PC-9 (cell line): ENCODE measurements at regions not wholly inside any gene's neighbourhood (a gene's known extent, or its start where the extent isn't known, plus 50 kb on each side); places are given as distances from the start of the nearest gene placed in this dataset.

Source experiments
- BruUV-seq: library from RNA; stranded (reverse); fragments of 400-500 nt; replicated peaks from 2 replicates; lab custom pipeline; 2021; lab: Mats Ljungman, UMichigan
- CTCF ChIA-PET: fragments of 300-600 bp; sonication (Branson Sonifier 250); formaldehyde crosslinking; loops from one replicate; lab custom pipeline; 2022; ENCODE audit warnings: antibody characterized with exemption; lab: Charles Lee
- POLR2A ChIA-PET: fragments of 300-600 bp; sonication (Branson Sonifier 250); formaldehyde crosslinking; loops from one replicate; lab custom pipeline; 2022; ENCODE audit warnings: antibody characterized with exemption; ENCODE audit not compliant: unreplicated experiment; lab: Charles Lee
- DNase-seq, 2 experiments: peaks; one replicate each; pipeline versions ENCODE4 v3.0.0 to v3.0.0-alpha.2; 2015 to 2022; ENCODE audit warnings: mixed read lengths in 1 of 2
- H2AFZ ChIP-seq: fragments of 200-600 bp; sonication (generic); 2 replicates; pipeline ENCODE4 v1.8.1; 2017; ENCODE audit warnings: antibody characterized with exemption
- H3F3A ChIP-seq: fragments of 200-600 bp; sonication (generic); 2 replicates; pipeline ENCODE4 v1.8.1; 2017; ENCODE audit warnings: antibody characterized with exemption, mild to moderate bottlenecking, low read depth; ENCODE audit not compliant: insufficient read depth
- H3K27ac ChIP-seq: fragments of 200-600 bp; sonication (generic); 2 replicates; pipeline ENCODE4 v1.6.1; 2016; ENCODE audit warnings: mixed run types
- H3K27me3 ChIP-seq: fragments of 200-600 bp; sonication (generic); 2 replicates; pipeline ENCODE4 v1.6.1; 2016; ENCODE audit warnings: low read depth, mixed run types; ENCODE audit not compliant: insufficient read depth
- H3K36me3 ChIP-seq: fragments of 200-600 bp; sonication (generic); 2 replicates; pipeline ENCODE4 v1.6.1; 2016; ENCODE audit warnings: low read depth, mixed run types
- H3K4me1 ChIP-seq: fragments of 200-600 bp; sonication (generic); replicated peaks from 2 replicates; pipeline ENCODE4 v1.6.1; 2016; ENCODE audit warnings: mixed run types; ENCODE audit not compliant: insufficient read depth
- H3K4me2 ChIP-seq: fragments of 200-600 bp; sonication (generic); 2 replicates; pipeline ENCODE4 v1.6.1; 2017; ENCODE audit warnings: mixed run types
- H3K4me3 ChIP-seq: fragments of 200-600 bp; sonication (generic); 2 replicates; pipeline ENCODE4 v1.6.1; 2016; ENCODE audit warnings: mixed run types
- H3K79me2 ChIP-seq: fragments of 200-600 bp; sonication (generic); 2 replicates; pipeline ENCODE4 v1.6.1; 2017; ENCODE audit warnings: low read depth, mixed run types
- H3K9me2 ChIP-seq: fragments of 200-600 bp; sonication (generic); 2 replicates; pipeline ENCODE4 v1.8.1; 2017; ENCODE audit warnings: mild to moderate bottlenecking; ENCODE audit not compliant: insufficient read depth
- H3K9me3 ChIP-seq: fragments of 200-600 bp; sonication (generic); 2 replicates; pipeline ENCODE4 v1.8.1; 2016; ENCODE audit warnings: low read depth; ENCODE audit not compliant: insufficient read depth
- H4K20me1 ChIP-seq: fragments of 200-600 bp; sonication (generic); 2 replicates; pipeline ENCODE4 v1.8.1; 2017; ENCODE audit not compliant: insufficient read depth
- EZH2 ChIP-seq: fragments of 200-600 bp; sonication (generic); IDR thresholded peaks from 2 replicates; pipeline ENCODE4 v1.8.0; 2017; ENCODE audit warnings: antibody characterized with exemption, low read depth
- intact Hi-C: fragments of 100-400 bp; cut with micrococcal nuclease; formaldehyde crosslinking; loops from one replicate; pipeline ENCODE4 v1.10.0; 2022; ENCODE audit not compliant: unreplicated experiment
- TF ChIP-seq, protein P1 (sequence below): fragments of 200-600 bp; sonication (generic); conservative IDR thresholded peaks from 2 replicates; pipeline ENCODE4 v1.6.1; 2017; ENCODE audit warnings: mixed run types, antibody characterized with exemption, mild to moderate bottlenecking, moderate library complexity

DNA sequence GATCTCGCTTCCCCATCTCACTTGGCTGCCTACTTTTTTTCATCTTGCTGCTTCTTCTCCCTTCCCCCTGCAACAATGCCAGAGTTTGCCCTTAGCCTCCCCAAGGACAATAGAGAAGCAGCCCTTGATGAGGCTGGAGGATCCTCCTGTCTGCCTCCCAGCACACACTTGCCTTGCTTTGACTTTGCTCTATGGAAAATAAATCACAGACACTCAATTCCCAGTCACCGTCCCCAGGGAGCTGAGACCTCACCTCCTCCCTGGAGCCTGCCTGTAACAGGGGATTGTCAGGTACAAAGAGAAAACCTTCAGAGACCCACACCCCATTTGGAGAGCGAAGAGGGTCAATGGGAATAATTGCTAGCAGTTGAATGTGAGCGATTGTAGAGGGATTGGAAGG, 242.1 kb upstream of the ZNF462 start:
- BruUV-seq = no TSS peak
- CTCF ChIA-PET = no interaction called here
- POLR2A ChIA-PET = no interaction called here

GRCh38 chr9:106621313-106622163, 241.4 kb upstream of the ZNF462 start:
- Histone ChIP-seq H3K27me3 (no peaks in the 10 kb centered on the region), H3K4me3 (no peak overlapping the region), H3K4me2 (no peak overlapping the region), H2AFZ (no peak overlapping the region), H3K9me3 (no peaks in the 10 kb centered on the region), H3K79me2 (no peaks in the 10 kb centered on the region), H3K27ac (no peak overlapping the region), H3K4me1 (no peaks in the 10 kb centered on the region), H3F3A (no peaks in the 10 kb centered on the region), H3K9me2 (no peaks in the 10 kb centered on the region), H4K20me1 (no peaks in the 10 kb centered on the region), H3K36me3 (no peaks in the 10 kb centered on the region)
- ChIA-PET CTCF (no interaction called here), POLR2A (no interaction called here)
- intact Hi-C loops = no loop called here
- no peak for DNase-seq
- no TSS peak for BruUV-seq
- TF ChIP-seq, protein P1, sequence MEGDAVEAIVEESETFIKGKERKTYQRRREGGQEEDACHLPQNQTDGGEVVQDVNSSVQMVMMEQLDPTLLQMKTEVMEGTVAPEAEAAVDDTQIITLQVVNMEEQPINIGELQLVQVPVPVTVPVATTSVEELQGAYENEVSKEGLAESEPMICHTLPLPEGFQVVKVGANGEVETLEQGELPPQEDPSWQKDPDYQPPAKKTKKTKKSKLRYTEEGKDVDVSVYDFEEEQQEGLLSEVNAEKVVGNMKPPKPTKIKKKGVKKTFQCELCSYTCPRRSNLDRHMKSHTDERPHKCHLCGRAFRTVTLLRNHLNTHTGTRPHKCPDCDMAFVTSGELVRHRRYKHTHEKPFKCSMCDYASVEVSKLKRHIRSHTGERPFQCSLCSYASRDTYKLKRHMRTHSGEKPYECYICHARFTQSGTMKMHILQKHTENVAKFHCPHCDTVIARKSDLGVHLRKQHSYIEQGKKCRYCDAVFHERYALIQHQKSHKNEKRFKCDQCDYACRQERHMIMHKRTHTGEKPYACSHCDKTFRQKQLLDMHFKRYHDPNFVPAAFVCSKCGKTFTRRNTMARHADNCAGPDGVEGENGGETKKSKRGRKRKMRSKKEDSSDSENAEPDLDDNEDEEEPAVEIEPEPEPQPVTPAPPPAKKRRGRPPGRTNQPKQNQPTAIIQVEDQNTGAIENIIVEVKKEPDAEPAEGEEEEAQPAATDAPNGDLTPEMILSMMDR = no peak
- no peak for TF ChIP-seq EZH2

More for the DNA sequence above, 242.1 kb upstream of the ZNF462 start:
- no peak overlapping the region for H3K4me2 ChIP-seq
- DNase-seq = no peak
- no peaks in the 10 kb centered on the region for H3K9me3 ChIP-seq
- intact Hi-C loops = no loop called here
- TF ChIP-seq, protein P1 = no peak
- no peak for TF ChIP-seq EZH2
- H3K79me2 ChIP-seq = no peaks in the 10 kb centered on the region
- no peak overlapping the region for H3K27ac ChIP-seq
- H3K9me2 ChIP-seq = no peaks in the 10 kb centered on the region
- H3K4me3 ChIP-seq = no peak overlapping the region
- H2AFZ ChIP-seq = no peak overlapping the region
- H3F3A ChIP-seq = no peaks in the 10 kb centered on the region
- H3K27me3 ChIP-seq = no peaks in the 10 kb centered on the region
- H3K4me1 ChIP-seq = no peaks in the 10 kb centered on the region
- H4K20me1 ChIP-seq = no peaks in the 10 kb centered on the region
- no peaks in the 10 kb centered on the region for H3K36me3 ChIP-seq

GRCh38 chr9:106622164-106622487, 240.8 kb upstream of the ZNF462 start:
- H3K9me2 ChIP-seq = no peaks in the 10 kb centered on the region
- no peaks in the 10 kb centered on the region for H3K4me1 ChIP-seq
- ChIA-PET POLR2A (interaction anchor here (0.7 kb wide), 1 partner anchor 692 kb away, joined by 3 read pairs; no protein-coding TSS in a partner anchor), CTCF (no interaction called here)
- no peak overlapping the region for H3K4me3 ChIP-seq
- no peak overlapping the region for H3K4me2 ChIP-seq
- H3K27me3 ChIP-seq = no peaks in the 10 kb centered on the region
- no peaks in the 10 kb centered on the region for H3K9me3 ChIP-seq
- no TSS peak for BruUV-seq
- H3K27ac ChIP-seq = no peak overlapping the region
- H3F3A ChIP-seq = no peaks in the 10 kb centered on the region
- H2AFZ ChIP-seq = no peak overlapping the region
- DNase-seq = no peak
- TF ChIP-seq, protein P1 = no peak
- TF ChIP-seq EZH2 = no peak
- H4K20me1 ChIP-seq = no peaks in the 10 kb centered on the region
- intact Hi-C loops = no loop called here
- H3K79me2 ChIP-seq = no peaks in the 10 kb centered on the region
- H3K36me3 ChIP-seq = no peaks in the 10 kb centered on the region
